ENCODE measurements at regions not wholly inside any gene's neighbourhood (a gene's known extent, or its start where the extent isn't known, plus 50 kb on each side); places are given as distances from the start of the nearest gene placed in this dataset.
"Not testable (repeated sequence)": the region's sequence is repeated elsewhere in the genome, so short reads cannot be mapped to it uniquely, and the experiment has no call there.

- not testable (repeated sequence) for DNase-seq
These were observed 93.7 kb upstream of the ALDH3B2 start for GRCh38 chr11:67768001-67768730.

GRCh38 chr11:67761211-67761610, 86.8 kb upstream of the ALDH3B2 start:
- DNase-seq, result not testable (repeated sequence)

- DNase-seq, result not testable (repeated sequence)
These were observed 84.9 kb upstream of the ALDH3B2 start for GRCh38 chr11:67759321-67759720.

GRCh38 chr11:67758467-67758866, 84.0 kb upstream of the ALDH3B2 start:
- not testable (repeated sequence) for DNase-seq

GRCh38 chr11:67758009-67758408, 83.6 kb upstream of the ALDH3B2 start:
- not testable (repeated sequence) for DNase-seq

GRCh38 chr11:67753820-67754219, 79.4 kb upstream of the ALDH3B2 start:
- DNase-seq, result not testable (repeated sequence)

GRCh38 chr11:67745181-67745726, 70.8 kb upstream of the ALDH3B2 start:
- DNase-seq, result no peak

- not testable (repeated sequence) for DNase-seq
These were observed 69.8 kb upstream of the ALDH3B2 start for GRCh38 chr11:67744231-67744630.

GRCh38 chr11:67738231-67738630, 63.8 kb upstream of the ALDH3B2 start:
- not testable (repeated sequence) for DNase-seq

GRCh38 chr11:67737562-67738080, 63.2 kb upstream of the ALDH3B2 start:
- DNase-seq, result not testable (repeated sequence)

- no peak for DNase-seq
These were observed 57.8 kb upstream of the ALDH3B2 start for GRCh38 chr11:67732045-67732787.

GRCh38 chr11:67731583-67731982, 57.2 kb upstream of the ALDH3B2 start:
- DNase-seq, result no peak

- not testable (repeated sequence) for DNase-seq
These were observed 53.7 kb upstream of the ALDH3B2 start for GRCh38 chr11:67728163-67728571.

GRCh38 chr11:67727066-67728040, 52.9 kb upstream of the ALDH3B2 start:
- not testable (repeated sequence) for DNase-seq
